Caco-2 (cell line): ENCODE measurements at regions not wholly inside any gene's neighbourhood (a gene's known extent, or its start where the extent isn't known, plus 50 kb on each side); places are given as distances from the start of the nearest gene placed in this dataset.

Source experiments
- BruUV-seq: library from RNA; stranded (reverse); fragments of 400-500 nt; replicated peaks from 2 replicates; lab custom pipeline; 2021; lab: Mats Ljungman, UMichigan
- CTCF ChIA-PET: fragments of 300-600 bp; sonication (Branson Sonifier 250); formaldehyde crosslinking; loops from one replicate; lab custom pipeline; 2022; ENCODE audit warnings: antibody characterized with exemption; lab: Charles Lee
- POLR2A ChIA-PET: fragments of 300-600 bp; sonication (Branson Sonifier 250); formaldehyde crosslinking; loops from one replicate; lab custom pipeline; 2022; ENCODE audit warnings: antibody characterized with exemption; lab: Charles Lee
- DNase-seq, 2 experiments: peaks; one replicate each; pipeline versions ENCODE4 v3.0.0 to v3.0.0-alpha.2; 2020 to 2022
- H3K27me3 ChIP-seq: replicated peaks from 2 replicates; pipeline ENCODE4 v1.6.0; 2011; ENCODE audit warnings: low read length; ENCODE audit not compliant: control insufficient read depth, insufficient read depth
- H3K36me3 ChIP-seq: 2 replicates; pipeline ENCODE4 v1.5.1; 2011; ENCODE audit warnings: low read length; ENCODE audit not compliant: control insufficient read depth, insufficient read depth
- H3K4me1 ChIP-seq: fragments of 250-450 bp; sonication (Bioruptor Pico); 2 replicates; pipeline ENCODE4 v1.5.1; 2020; ENCODE audit warnings: mild to moderate bottlenecking
- H3K4me3 ChIP-seq: 2 replicates; pipeline ENCODE4 v1.5.1; 2011; ENCODE audit warnings: low read depth, mild to moderate bottlenecking, control low read depth, low read length
- H3K9me3 ChIP-seq: fragments of 250-450 bp; sonication (Bioruptor Pico); 2 replicates; pipeline ENCODE4 v1.5.1; 2020; ENCODE audit warnings: mild to moderate bottlenecking, moderate library complexity
- H3K27ac Mint-ChIP-seq: one replicate; pipeline ENCODE4 v1.8.0; 2022; ENCODE audit warnings: mixed read lengths; ENCODE audit not compliant: unreplicated experiment
- H3K27me3 Mint-ChIP-seq: one replicate; pipeline ENCODE4 v1.8.0; 2022; ENCODE audit warnings: mixed read lengths; ENCODE audit not compliant: insufficient read depth, unreplicated experiment
- H3K36me3 Mint-ChIP-seq: one replicate; pipeline ENCODE4 v1.8.0; 2022; ENCODE audit warnings: mild to moderate bottlenecking, mixed read lengths; ENCODE audit not compliant: insufficient read depth, unreplicated experiment
- H3K4me1 Mint-ChIP-seq: one replicate; pipeline ENCODE4 v1.8.0; 2022; ENCODE audit warnings: low read depth, mixed read lengths; ENCODE audit not compliant: unreplicated experiment
- H3K4me3 Mint-ChIP-seq: one replicate; pipeline ENCODE4 v1.8.0; 2022; ENCODE audit warnings: mild to moderate bottlenecking, moderate library complexity, mixed read lengths; ENCODE audit not compliant: unreplicated experiment
- H3K9me3 Mint-ChIP-seq: one replicate; pipeline ENCODE4 v1.8.0; 2022; ENCODE audit warnings: mixed read lengths; ENCODE audit not compliant: unreplicated experiment
- intact Hi-C: fragments of 100-400 bp; cut with micrococcal nuclease; formaldehyde crosslinking; loops from one replicate; pipeline ENCODE4 v1.10.0; 2022; ENCODE audit not compliant: unreplicated experiment
- TF ChIP-seq, protein P1 (sequence below), 2 experiments: fragments of 200-600 bp in 1 of 2; IDR thresholded peaks; 1 replicate in 1 of 2; 2 replicates in 1 of 2; pipeline versions ENCODE4 v1.5.1 to v1.8.0; 2011 to 2022; ENCODE audit warnings: antibody characterized with exemption in 1 of 2, control low read depth in 1 of 2, inconsistent platforms in 1 of 2, low read depth in 1 of 2, low read length in 1 of 2, mild to moderate bottlenecking in 1 of 2, moderate library complexity in 1 of 2; ENCODE audit not compliant: insufficient read depth in 1 of 2, severe bottlenecking in 1 of 2, unreplicated experiment in 1 of 2

DNA sequence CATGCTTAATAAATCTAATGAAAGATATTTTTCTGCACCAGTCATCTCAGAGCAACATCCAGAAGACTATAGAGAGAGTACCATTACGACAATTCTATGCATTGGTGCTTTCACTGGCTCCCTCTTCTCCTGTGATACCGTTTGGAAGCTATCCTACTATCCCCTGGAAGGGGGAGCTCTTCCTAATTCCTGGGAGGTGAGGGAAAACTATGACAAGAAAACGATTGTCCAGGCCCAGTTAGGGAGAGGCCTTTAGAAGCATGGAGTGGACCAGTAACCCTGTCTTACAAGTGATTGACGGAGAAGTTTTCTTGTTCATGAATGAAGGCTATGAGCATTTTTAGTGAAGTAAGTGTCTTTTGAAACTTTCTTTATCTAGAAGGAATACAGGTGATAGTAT, 150.2 kb downstream of the TANC2 start:
- Mint-ChIP-seq H3K27ac (no peak overlapping the region), H3K27me3 (peaks cover 5% of the 10 kb centered on the region), H3K36me3 (no peaks in the 10 kb centered on the region), H3K4me3 (no peak overlapping the region), H3K4me1 (no peaks in the 10 kb centered on the region), H3K9me3 (no peaks in the 10 kb centered on the region)
- BruUV-seq = no TSS peak
- intact Hi-C loops = no loop called here
- ChIA-PET CTCF (interaction anchor here (0.6 to 2.1 kb wide), 3 partner anchors 121 to 290 kb away, joined by 3 to 10 read pairs (median 4); no protein-coding TSS in a partner anchor), POLR2A (no interaction called here)
- Histone ChIP-seq H3K9me3 (no peaks in the 10 kb centered on the region), H3K4me3 (no peak overlapping the region), H3K36me3 (no peaks in the 10 kb centered on the region), H3K4me1 (no peaks in the 10 kb centered on the region), H3K27me3 (no peaks in the 10 kb centered on the region; the same call in 1 of the 2 replicates)
- TF ChIP-seq, protein P1, sequence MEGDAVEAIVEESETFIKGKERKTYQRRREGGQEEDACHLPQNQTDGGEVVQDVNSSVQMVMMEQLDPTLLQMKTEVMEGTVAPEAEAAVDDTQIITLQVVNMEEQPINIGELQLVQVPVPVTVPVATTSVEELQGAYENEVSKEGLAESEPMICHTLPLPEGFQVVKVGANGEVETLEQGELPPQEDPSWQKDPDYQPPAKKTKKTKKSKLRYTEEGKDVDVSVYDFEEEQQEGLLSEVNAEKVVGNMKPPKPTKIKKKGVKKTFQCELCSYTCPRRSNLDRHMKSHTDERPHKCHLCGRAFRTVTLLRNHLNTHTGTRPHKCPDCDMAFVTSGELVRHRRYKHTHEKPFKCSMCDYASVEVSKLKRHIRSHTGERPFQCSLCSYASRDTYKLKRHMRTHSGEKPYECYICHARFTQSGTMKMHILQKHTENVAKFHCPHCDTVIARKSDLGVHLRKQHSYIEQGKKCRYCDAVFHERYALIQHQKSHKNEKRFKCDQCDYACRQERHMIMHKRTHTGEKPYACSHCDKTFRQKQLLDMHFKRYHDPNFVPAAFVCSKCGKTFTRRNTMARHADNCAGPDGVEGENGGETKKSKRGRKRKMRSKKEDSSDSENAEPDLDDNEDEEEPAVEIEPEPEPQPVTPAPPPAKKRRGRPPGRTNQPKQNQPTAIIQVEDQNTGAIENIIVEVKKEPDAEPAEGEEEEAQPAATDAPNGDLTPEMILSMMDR (IDR thresholded peaks at IDR 0.05; ENCODE audit: insufficient read depth in 1 of 2, low read depth in 1 of 2, low read length in 1 of 2, severe bottlenecking in 1 of 2, unreplicated experiment in 1 of 2) = peak in 1 of 2 experiments; percentile 51
- DNase-seq = peak in 1 of 2 experiments; percentile 25

DNA sequence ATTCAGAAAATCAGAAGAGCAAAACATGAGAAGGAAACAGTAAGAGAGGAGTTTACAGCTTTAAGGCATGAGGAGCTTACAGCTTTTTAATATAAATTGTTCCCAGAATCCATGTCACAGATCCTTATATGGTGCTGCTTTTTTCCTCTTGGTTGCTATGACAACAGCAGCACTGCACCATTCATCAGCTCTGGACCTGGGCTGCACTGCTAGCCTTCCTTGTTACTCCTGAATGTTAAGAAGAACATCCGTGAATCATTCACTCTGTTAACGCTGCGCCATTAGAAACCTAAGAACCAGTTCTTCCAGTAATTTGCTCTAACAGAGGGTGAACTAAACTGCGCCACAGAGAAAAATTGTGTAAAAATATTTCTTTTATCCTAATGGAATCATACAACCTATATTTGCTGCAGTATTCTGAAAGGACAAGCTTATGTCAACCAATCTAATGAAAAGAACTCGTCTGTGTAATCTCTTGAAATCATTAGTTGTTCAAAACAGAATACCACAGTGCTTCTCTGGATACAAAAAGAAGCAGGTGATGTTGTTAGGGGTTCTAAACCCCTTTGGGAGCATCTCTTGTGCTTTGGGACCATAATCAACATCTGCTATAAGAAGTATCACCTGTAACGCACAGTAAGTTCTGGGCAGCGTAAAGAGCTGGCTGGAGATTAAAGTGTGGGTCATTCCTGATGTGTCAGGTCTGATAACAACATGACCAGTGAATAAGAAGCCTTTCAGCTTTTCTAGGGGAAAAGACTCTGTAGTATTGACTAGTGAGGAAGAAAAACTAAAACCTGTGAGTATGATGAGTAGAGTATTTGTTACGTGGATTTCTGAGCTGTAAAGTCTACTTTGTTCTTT, 151.2 kb downstream of the TANC2 start:
- Mint-ChIP-seq H3K4me1 (no peaks in the 10 kb centered on the region), H3K36me3 (no peaks in the 10 kb centered on the region), H3K27ac (no peak overlapping the region), H3K4me3 (no peak overlapping the region), H3K27me3 (peaks cover 2% of the 10 kb centered on the region), H3K9me3 (no peaks in the 10 kb centered on the region)
- no peaks in the 10 kb centered on the region for H3K9me3 ChIP-seq
- H3K36me3 ChIP-seq = no peaks in the 10 kb centered on the region
- DNase-seq = no peak
- intact Hi-C loops = no loop called here
- H3K4me3 ChIP-seq = no peak overlapping the region
- H3K4me1 ChIP-seq = no peaks in the 10 kb centered on the region
- CTCF ChIA-PET = interaction anchor here (0.9 kb wide), 1 partner anchor 122 kb away, joined by 3 read pairs; no protein-coding TSS in a partner anchor
- TF ChIP-seq, protein P1 (IDR thresholded peaks at IDR 0.05; ENCODE audit: insufficient read depth in 1 of 2, low read depth in 1 of 2, low read length in 1 of 2, severe bottlenecking in 1 of 2, unreplicated experiment in 1 of 2) = no peak
- H3K27me3 ChIP-seq = no peaks in the 10 kb centered on the region; the same call in 1 of the 2 replicates
- POLR2A ChIA-PET = no interaction called here
- no TSS peak for BruUV-seq

DNA sequence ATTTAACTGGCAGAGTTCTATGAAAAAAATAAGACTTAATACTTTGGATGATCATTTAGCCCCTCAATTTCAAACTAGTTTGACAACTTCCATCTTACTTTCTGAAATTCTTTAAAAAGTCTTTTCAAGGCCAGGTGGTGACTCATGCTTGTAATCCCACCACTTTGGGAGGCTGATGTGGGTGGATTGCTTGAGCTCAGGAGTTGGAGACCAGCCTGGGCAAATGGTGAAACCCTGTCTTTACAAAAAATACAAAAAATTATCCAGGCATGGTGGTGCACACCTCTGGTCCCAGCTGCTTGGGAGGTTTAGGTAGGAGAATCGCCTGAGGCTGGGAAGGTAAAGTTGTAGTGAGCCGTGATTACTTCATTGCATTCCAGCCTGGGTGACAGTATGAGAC, 154.4 kb downstream of the TANC2 start:
- intact Hi-C loops = no loop called here
- H3K9me3 ChIP-seq = no peaks in the 10 kb centered on the region
- H3K4me1 ChIP-seq = no peaks in the 10 kb centered on the region
- no peaks in the 10 kb centered on the region for H3K27me3 ChIP-seq
- no peak overlapping the region for H3K4me3 Mint-ChIP-seq
- H3K4me1 Mint-ChIP-seq = peaks cover 8% of the 10 kb centered on the region
- no peak overlapping the region for H3K27ac Mint-ChIP-seq
- H3K9me3 Mint-ChIP-seq = no peaks in the 10 kb centered on the region
- no peak overlapping the region for H3K4me3 ChIP-seq
- no TSS peak for BruUV-seq
- TF ChIP-seq, protein P1 (IDR thresholded peaks at IDR 0.05; ENCODE audit: insufficient read depth in 1 of 2, low read depth in 1 of 2, low read length in 1 of 2, severe bottlenecking in 1 of 2, unreplicated experiment in 1 of 2) = no peak
- peaks cover 7% of the 10 kb centered on the region for H3K27me3 Mint-ChIP-seq
- DNase-seq = no peak
- ChIA-PET POLR2A (no interaction called here), CTCF (no interaction called here)
- no peaks in the 10 kb centered on the region for H3K36me3 Mint-ChIP-seq
- H3K36me3 ChIP-seq = no peaks in the 10 kb centered on the region
